ENCODE measurements at regions not wholly inside any gene's neighbourhood (a gene's known extent, or its start where the extent isn't known, plus 50 kb on each side); places are given as distances from the start of the nearest gene placed in this dataset.
A peak's percentile ranks its signal among the peaks of the same experiment; 100 is the strongest.

DNA sequence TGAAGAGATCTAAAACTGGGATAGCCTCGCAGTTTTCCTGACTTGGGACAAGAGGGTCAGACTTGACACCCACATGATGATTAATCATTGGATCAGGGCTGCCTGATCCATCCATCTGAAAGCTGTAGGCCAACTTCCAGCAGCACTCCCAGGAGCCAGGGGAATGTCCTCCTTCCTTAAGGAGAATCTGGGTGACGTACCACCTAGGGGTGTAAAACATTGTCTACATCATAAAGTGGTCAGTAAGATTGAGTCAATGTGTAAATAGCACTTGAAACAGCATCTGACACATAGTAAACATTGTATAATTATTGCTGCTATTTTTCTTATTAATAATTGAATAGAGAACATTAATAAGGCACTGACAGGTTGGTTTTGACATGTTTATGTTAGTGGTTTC is 392.8 kb downstream of the JRKL start:
- Histone ChIP-seq H4K20me1 (ENCODE audit: insufficient read depth, low read length) (no peaks in the 10 kb centered on the region), H3K4me1 (ENCODE audit: insufficient read depth, low read length) (no peaks in the 10 kb centered on the region), H3K4me2 (ENCODE audit: insufficient read depth, low read length) (no peak overlapping the region), H2AFZ (ENCODE audit: low read length) (no peak overlapping the region), H3K36me3 (ENCODE audit: insufficient read depth, low read length) (no peaks in the 10 kb centered on the region), H3K79me2 (ENCODE audit: insufficient read depth, low read length) (no peaks in the 10 kb centered on the region), H3K9me3 (ENCODE audit: low read depth, low read length) (no peaks in the 10 kb centered on the region), H3K27me3 (ENCODE audit: insufficient read depth, low read length) (no peaks in the 10 kb centered on the region), H3K27ac (ENCODE audit: low read depth, low read length) (no peak overlapping the region), H3K4me3 (ENCODE audit: insufficient read depth, low read length) (no peak overlapping the region)
- DNase-seq (ENCODE audit: insufficient read length, low spot score, missing footprints), result no peak
- TF ChIP-seq CTCF (IDR thresholded peaks at IDR 0.05; ENCODE audit: extremely low read depth, low read depth, low read length), result no peak

- H3K4me1 ChIP-seq (ENCODE audit: insufficient read depth, low read length), result no peaks in the 10 kb centered on the region
- no peaks in the 10 kb centered on the region for H3K36me3 ChIP-seq (ENCODE audit: insufficient read depth, low read length)
- no peak overlapping the region for H3K4me2 ChIP-seq (ENCODE audit: insufficient read depth, low read length)
- H2AFZ ChIP-seq (ENCODE audit: low read length), result no peak overlapping the region
- no peak for DNase-seq (ENCODE audit: insufficient read length, low spot score, missing footprints)
- H3K27ac ChIP-seq (ENCODE audit: low read depth, low read length), result no peak overlapping the region
- H3K79me2 ChIP-seq (ENCODE audit: insufficient read depth, low read length), result no peaks in the 10 kb centered on the region
- H3K9me3 ChIP-seq (ENCODE audit: low read depth, low read length), result no peaks in the 10 kb centered on the region
- no peak overlapping the region for H3K4me3 ChIP-seq (ENCODE audit: insufficient read depth, low read length)
- no peaks in the 10 kb centered on the region for H3K27me3 ChIP-seq (ENCODE audit: insufficient read depth, low read length)
- no peak for TF ChIP-seq CTCF (IDR thresholded peaks at IDR 0.05; ENCODE audit: extremely low read depth, low read depth, low read length)
- H4K20me1 ChIP-seq (ENCODE audit: insufficient read depth, low read length), result no peaks in the 10 kb centered on the region
These were observed 393.5 kb downstream of the JRKL start for GRCh38 chr11:96783311-96783710.

- Histone ChIP-seq H3K4me2 (ENCODE audit: insufficient read depth, low read length) (no peak overlapping the region), H2AFZ (ENCODE audit: low read length) (no peak overlapping the region), H3K79me2 (ENCODE audit: insufficient read depth, low read length) (no peaks in the 10 kb centered on the region), H3K4me3 (ENCODE audit: insufficient read depth, low read length) (no peak overlapping the region), H3K27me3 (ENCODE audit: insufficient read depth, low read length) (no peaks in the 10 kb centered on the region), H3K9me3 (ENCODE audit: low read depth, low read length) (no peaks in the 10 kb centered on the region), H4K20me1 (ENCODE audit: insufficient read depth, low read length) (no peaks in the 10 kb centered on the region), H3K4me1 (ENCODE audit: insufficient read depth, low read length) (no peaks in the 10 kb centered on the region), H3K36me3 (ENCODE audit: insufficient read depth, low read length) (no peaks in the 10 kb centered on the region), H3K27ac (ENCODE audit: low read depth, low read length) (no peak overlapping the region)
- no peak for TF ChIP-seq CTCF (IDR thresholded peaks at IDR 0.05; ENCODE audit: extremely low read depth, low read depth, low read length)
- DNase-seq (ENCODE audit: insufficient read length, low spot score, missing footprints), result no peak
These were observed 395.3 kb downstream of the JRKL start for GRCh38 chr11:96785073-96785472.

DNA sequence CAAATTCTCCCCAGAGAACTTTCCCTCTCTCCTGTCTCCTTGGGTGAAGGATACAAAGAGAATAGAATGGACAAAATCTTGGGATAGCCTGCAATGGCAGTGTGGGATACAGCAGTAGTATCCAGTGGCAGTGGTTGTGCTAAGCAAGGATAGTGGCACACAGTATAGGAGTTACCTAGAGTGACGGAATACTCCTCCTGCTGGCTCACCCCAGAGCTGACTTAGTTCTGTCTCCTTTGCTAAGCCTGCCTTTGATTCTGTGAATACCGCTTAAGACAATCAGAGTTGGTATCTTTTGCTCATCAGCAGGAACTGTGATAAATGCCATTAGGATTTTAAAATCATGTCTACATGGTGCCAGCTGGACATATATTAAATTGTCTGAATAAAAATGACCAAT is 404.3 kb downstream of the JRKL start:
- Histone ChIP-seq H3K27ac (ENCODE audit: low read depth, low read length) (no peak overlapping the region), H3K4me3 (ENCODE audit: insufficient read depth, low read length) (no peak overlapping the region), H3K4me2 (ENCODE audit: insufficient read depth, low read length) (no peak overlapping the region), H2AFZ (ENCODE audit: low read length) (no peak overlapping the region), H4K20me1 (ENCODE audit: insufficient read depth, low read length) (no peaks in the 10 kb centered on the region), H3K4me1 (ENCODE audit: insufficient read depth, low read length) (no peaks in the 10 kb centered on the region), H3K27me3 (ENCODE audit: insufficient read depth, low read length) (no peaks in the 10 kb centered on the region), H3K36me3 (ENCODE audit: insufficient read depth, low read length) (no peaks in the 10 kb centered on the region), H3K79me2 (ENCODE audit: insufficient read depth, low read length) (no peaks in the 10 kb centered on the region), H3K9me3 (ENCODE audit: low read depth, low read length) (no peaks in the 10 kb centered on the region)
- peak; percentile 22 for TF ChIP-seq CTCF (IDR thresholded peaks at IDR 0.05; ENCODE audit: extremely low read depth, low read depth, low read length)
- DNase-seq (ENCODE audit: insufficient read length, low spot score, missing footprints), result no peak

Measured in osteoblast (primary cell).